NCI-H1417 (cell line): ENCODE measurements at regions not wholly inside any gene's neighbourhood (a gene's known extent, or its start where the extent isn't known, plus 50 kb on each side); places are given as distances from the start of the nearest gene placed in this dataset.

Experiments
- DNase-seq, 3 experiments: peaks; one replicate each; lab custom pipeline; 2025; lab: John Stamatoyannopoulos, UW

GRCh38 chr20:60579941-60580515, 621.8 kb downstream of the CDH26 start:
- DNase-seq, result no peak

- DNase-seq, result no peak
Measured at GRCh38 chr20:60581606-60582115, 623.4 kb downstream of the CDH26 start.

GRCh38 chr20:60583741-60584140, 625.5 kb downstream of the CDH26 start:
- DNase-seq, result peak in 1 of 3 experiments; percentile 22

- no peak for DNase-seq
Measured at GRCh38 chr20:60584221-60584620, 626.0 kb downstream of the CDH26 start.

GRCh38 chr20:60585651-60586050, 627.4 kb downstream of the CDH26 start:
- no peak for DNase-seq

- peak in 2 of 3 experiments; percentile 52 to 86 for DNase-seq
Measured at GRCh38 chr20:60586269-60587050, 628.2 kb downstream of the CDH26 start.

- DNase-seq, result no peak
Measured at GRCh38 chr20:60587986-60588385, 629.8 kb downstream of the CDH26 start.

- DNase-seq, result no peak
Measured at GRCh38 chr20:60589623-60590022, 631.4 kb downstream of the CDH26 start.

- DNase-seq, result peak in 1 of 3 experiments; percentile 39
Measured at GRCh38 chr20:60591172-60591799, 633.1 kb downstream of the CDH26 start.

- no peak for DNase-seq
Measured at GRCh38 chr20:60598528-60598927, 640.3 kb downstream of the CDH26 start.

- no peak for DNase-seq
Measured at GRCh38 chr20:60599381-60599780, 641.2 kb downstream of the CDH26 start.

GRCh38 chr20:60600036-60600435, 641.8 kb downstream of the CDH26 start:
- no peak for DNase-seq

GRCh38 chr20:60624066-60624465, 628.0 kb upstream of the CDH4 start:
- DNase-seq, result no peak

- no peak for DNase-seq
Measured at GRCh38 chr20:60627751-60628565, 624.1 kb upstream of the CDH4 start.

GRCh38 chr20:60628749-60629148, 623.3 kb upstream of the CDH4 start:
- no peak for DNase-seq

GRCh38 chr20:60629206-60629605, 622.9 kb upstream of the CDH4 start:
- no peak for DNase-seq

- peak; percentile 80 to 100 (median 94) for DNase-seq
Measured at GRCh38 chr20:60630609-60631008, 621.5 kb upstream of the CDH4 start.

GRCh38 chr20:60631585-60632287, 620.3 kb upstream of the CDH4 start:
- peak in 1 of 3 experiments; percentile 64 for DNase-seq

- no peak for DNase-seq
Measured at GRCh38 chr20:60632391-60633262, 619.4 kb upstream of the CDH4 start.

- DNase-seq, result no peak
Measured at GRCh38 chr20:60634491-60635172, 617.4 kb upstream of the CDH4 start.
